HG02588 (cell line): ENCODE measurements at regions not wholly inside any gene's neighbourhood (a gene's known extent, or its start where the extent isn't known, plus 50 kb on each side); places are given as distances from the start of the nearest gene placed in this dataset.
A peak's percentile ranks its signal among the peaks of the same experiment; 100 is the strongest.
"Not testable (repeated sequence)": the region's sequence is repeated elsewhere in the genome, so short reads cannot be mapped to it uniquely, and the experiment has no call there.

Experiments
- ATAC-seq: cut with Tn5 transposase; IDR thresholded peaks from one replicate; pipeline ENCODE4 v1.9.1; 2021; ENCODE audit warnings: mild to moderate bottlenecking, moderate library complexity; ENCODE audit not compliant: unreplicated experiment

GRCh38 chr4:111921714-111922113 is 223.5 kb upstream of the FAM241A start:
- no peak for ATAC-seq

- ATAC-seq: no peak
Measured at GRCh38 chr4:111923786-111924185, 221.5 kb upstream of the FAM241A start.

DNA sequence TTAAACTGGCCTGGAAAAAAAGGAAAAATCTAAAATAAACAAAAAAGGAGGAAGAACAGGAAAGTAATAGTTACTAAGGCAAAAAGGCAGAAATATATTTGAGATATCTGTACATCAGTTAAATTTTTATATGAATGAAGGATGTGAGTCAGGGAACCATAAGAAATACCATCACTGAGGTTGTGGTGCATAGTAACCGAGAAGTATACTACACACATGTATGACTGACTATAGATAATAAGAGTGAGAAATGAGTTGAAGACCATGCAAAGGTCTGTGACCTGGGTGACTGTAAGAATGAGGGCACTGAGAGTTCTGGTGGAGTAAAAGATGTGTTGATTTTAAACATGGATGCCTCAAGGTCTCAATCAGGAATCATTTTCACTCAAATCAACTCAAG is 220.6 kb upstream of the FAM241A start:
- ATAC-seq: no peak

- peak; percentile 98 for ATAC-seq
Measured at GRCh38 chr4:111930659-111931058, 214.6 kb upstream of the FAM241A start.

DNA sequence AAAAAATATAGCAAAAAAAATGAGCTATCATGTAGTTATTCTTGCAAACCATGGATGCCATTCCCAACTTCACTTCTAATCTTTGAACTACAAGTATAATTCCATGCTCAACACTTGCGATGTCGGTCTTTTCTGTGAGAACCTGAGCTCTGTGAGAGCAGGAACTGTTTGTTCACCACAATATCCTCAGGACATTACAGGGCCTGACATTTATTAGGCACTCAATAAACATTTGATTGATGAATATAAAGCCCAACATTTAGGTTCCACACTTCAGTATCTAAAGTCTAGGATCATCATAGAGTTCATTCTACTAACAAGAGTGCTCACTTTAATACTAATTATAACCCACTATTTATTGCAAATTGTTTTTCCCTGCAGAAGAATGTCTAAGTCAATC is 211.6 kb upstream of the FAM241A start:
- ATAC-seq: no peak

DNA sequence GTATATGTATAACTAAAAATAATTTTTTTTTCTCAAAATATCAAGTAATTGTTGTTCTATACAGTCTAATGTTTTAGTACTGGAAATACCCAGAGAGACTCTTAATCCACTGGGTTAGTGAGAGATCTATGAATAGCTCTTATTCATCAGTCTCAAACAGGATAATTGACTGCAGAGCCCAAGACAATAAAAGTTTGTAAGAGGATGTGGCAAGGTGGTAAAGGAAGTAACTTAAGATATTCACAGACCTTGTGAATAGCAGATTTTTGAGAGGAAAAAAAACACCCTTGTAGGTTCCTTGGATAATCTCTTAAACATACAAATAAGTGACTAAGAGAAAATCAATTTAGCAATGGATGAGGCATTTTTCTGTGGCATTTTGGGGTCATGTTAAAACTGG is 210.9 kb upstream of the FAM241A start:
- no peak for ATAC-seq

DNA sequence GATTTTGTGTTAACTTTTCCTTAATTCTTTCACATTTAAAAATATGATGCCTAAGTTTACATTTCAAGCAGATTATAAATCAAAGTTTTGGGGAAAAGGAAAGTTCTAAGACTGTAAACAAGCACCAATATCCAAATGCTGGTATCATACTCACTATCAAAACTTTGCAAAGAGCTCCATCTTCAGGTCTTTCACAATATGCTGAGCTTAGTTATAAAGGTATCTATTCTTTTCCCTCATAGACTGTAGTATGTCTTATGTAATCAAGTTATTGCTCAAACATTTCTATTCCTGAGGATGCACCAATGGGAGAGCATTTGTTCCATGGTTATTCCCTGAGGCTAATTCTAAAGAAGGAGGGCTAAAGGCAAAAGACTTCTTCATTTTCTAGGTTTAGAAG is 207.9 kb upstream of the FAM241A start:
- ATAC-seq: peak; percentile 77

DNA sequence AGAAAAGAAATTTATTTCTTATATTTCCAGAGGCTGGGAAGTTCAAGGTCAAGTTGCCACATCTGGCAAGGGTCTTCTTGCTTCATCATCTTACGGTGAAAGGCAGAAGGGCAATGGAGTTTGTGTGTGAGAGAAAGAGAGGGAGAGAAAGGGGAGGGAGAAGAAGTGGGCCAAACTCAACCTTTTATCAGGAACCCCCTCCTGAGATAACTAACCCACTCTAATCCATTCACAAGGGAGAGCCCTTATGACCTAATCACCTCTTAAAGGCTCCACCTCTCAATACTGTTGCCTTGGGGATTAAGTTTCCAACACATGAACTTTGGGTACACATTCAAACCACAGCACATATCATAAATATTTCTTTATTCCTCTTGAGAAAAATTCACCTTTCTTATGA is 203.3 kb upstream of the FAM241A start:
- no peak for ATAC-seq

DNA sequence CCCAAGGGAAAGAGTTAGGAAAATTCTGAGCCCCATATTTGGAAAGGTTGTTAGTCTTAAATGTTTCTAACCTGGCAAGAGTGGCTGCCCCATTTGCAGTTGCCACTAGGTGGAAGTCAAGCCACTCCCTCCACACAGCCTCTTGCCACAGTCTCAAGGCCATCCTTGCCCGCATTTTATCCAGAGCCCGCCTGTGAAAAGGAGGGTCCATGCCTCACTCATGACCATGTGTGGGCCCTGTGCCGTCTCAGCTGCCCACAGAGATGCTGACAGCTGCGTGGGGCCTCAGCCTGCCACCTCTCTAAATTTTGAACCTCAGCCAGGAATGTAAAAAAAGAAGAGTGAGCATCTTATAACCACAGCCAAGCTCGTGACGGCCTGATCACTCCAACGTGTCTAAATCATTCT is 201.5 kb upstream of the FAM241A start:
- peak; percentile 96 for ATAC-seq

GRCh38 chr4:111945014-111945413 is 200.2 kb upstream of the FAM241A start:
- no peak for ATAC-seq

- no peak for ATAC-seq
Measured at GRCh38 chr4:111946800-111947199, 198.5 kb upstream of the FAM241A start.

DNA sequence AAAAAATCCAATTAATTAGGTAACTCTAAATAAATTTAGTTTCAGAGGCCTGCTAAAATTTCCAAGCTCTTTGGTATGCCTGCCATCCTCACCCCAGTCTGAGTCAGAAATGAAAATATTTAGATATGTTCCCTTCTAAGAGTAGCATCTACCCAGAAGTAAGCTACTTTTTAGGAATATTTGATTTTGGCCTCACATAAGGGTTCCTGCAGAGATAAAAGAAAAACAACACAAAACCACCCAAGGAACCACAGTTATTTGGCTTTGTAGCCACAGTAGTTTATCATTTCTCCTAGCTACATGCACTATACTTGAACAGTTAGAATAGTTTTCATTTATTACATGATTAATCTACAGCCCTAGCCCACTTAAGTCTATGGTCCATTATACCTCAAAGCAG is 192.6 kb upstream of the FAM241A start:
- ATAC-seq: no peak

DNA sequence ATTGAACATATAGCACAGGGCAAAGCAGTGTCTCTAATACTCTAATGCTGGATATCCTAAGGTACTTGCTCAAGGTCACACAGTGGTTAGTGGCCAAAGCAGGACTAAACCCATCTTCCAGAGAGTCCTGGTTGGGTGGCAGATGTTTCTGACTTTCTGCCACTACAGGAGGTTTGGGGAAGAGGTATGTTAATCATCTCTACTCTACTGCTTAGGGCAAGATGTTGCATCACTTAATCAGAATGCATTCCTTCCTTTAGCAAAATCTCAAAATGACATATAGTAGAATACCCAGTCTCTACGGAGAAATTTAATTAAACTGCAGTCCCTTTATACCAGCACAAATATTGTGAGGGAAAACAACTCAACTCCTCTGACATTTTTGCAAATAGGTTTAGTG is 190.7 kb upstream of the FAM241A start:
- ATAC-seq: no peak

GRCh38 chr4:111955001-111955400 is 190.3 kb upstream of the FAM241A start:
- ATAC-seq: no peak

GRCh38 chr4:111957116-111957515 is 188.1 kb upstream of the FAM241A start:
- no peak for ATAC-seq

DNA sequence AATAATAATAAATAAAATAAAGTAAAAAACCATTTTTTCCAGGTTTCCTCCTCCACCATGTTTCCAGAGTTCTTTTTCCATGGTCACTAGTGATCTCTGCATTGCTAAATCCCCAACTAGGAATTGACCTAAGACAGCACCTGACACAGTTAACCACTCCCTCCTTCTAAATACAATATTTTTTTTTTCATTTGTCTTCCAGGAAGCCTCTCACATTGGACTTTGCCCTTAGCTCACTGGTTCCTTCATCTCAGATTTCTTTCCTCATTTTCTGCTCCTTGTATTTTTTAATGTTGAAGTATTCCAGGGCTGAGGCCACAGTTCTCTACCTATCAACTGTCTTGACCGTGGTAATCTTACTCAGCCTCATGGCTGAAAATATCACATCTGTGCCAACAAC is 187.3 kb upstream of the FAM241A start:
- ATAC-seq: no peak

DNA sequence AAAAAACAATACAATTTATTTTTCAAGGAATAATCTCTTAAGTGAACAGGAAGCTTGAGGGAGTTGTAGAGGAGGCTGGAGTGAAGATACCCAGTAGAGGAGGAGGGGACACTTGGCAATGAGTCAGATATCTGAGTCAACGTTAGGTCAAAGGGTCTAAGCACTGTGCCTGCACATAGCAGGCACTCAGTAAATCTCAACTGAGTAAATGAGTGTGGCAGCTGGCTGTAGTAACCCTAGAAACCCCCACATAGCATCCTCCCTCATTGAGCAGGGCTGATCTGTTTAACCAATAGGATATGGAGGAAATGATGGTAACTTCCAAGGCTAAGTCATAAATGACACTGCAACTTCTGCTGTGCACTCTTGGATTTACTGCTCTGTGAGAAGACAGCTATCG is 186.0 kb upstream of the FAM241A start:
- peak; percentile 34 for ATAC-seq

GRCh38 chr4:111960241-111960667 is 185.0 kb upstream of the FAM241A start:
- peak; percentile 92 for ATAC-seq

GRCh38 chr4:111961026-111961425 is 184.2 kb upstream of the FAM241A start:
- ATAC-seq: not testable (repeated sequence)

- ATAC-seq: no peak
Measured at GRCh38 chr4:111961809-111962208, 183.4 kb upstream of the FAM241A start.

- no peak for ATAC-seq
Measured at GRCh38 chr4:111963158-111963700, 182.0 kb upstream of the FAM241A start.

DNA sequence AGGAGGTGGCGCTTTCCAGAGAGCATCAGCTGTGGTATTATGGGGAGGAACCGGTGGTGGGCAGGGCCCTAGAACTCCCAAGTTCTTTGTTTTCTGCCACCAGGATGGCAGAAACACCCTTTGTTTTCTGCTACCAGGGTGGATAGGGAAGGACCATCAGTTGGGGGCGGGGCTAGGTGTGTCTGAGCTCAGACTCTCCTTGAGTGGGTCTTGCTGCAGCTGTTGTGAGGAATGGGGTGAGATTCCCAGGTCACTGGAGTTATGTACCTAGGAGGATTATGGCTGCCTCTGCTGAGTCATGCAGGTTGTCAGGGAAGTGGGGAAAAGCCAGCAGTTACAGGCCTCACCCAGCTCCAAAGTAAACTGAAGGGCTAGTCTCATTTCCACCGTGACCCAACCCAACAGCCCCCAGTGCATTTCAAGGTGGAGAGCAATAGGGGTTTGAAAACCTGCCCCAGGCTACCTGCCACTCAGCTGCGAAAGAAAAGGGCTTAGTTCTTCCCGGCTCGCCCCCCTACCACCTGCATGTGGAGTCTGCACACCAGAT is 167.8 kb upstream of the FAM241A start:
- no peak for ATAC-seq

GRCh38 chr4:111979921-111980320 is 165.3 kb upstream of the FAM241A start:
- no peak for ATAC-seq
